A549 (cell line): ENCODE measurements at regions not wholly inside any gene's neighbourhood (a gene's known extent, or its start where the extent isn't known, plus 50 kb on each side); places are given as distances from the start of the nearest gene placed in this dataset.

ENCODE experiments used
- ATAC-seq, 2 experiments: fragments of 200-7000 bp in 1 of 2; fragments of >200 bp in 1 of 2; cut with Nextera tagmentation in 1 of 2; cut with Tn5 transposase in 1 of 2; 3 replicates each; pipeline versions ENCODE4 v1.8.0 to v1.9.1; 2018 to 2020; ENCODE audit warnings: mild to moderate bottlenecking in 1 of 2, moderate library complexity in 1 of 2
- CTCF ChIA-PET: fragments of 300-600 bp; sonication (Branson Sonifier 250); formaldehyde crosslinking; extraction: SDS; loops from one replicate; lab custom pipeline; 2021; ENCODE audit warnings: antibody characterized with exemption, inconsistent platforms; lab: Yijun Ruan, JAX
- POLR2A ChIA-PET: fragments of 350-600 bp; formaldehyde crosslinking; extraction: SDS; loops from one replicate; lab custom pipeline; 2021; ENCODE audit warnings: antibody characterized with exemption, inconsistent platforms; lab: Yijun Ruan, JAX
- DNase-seq, 2 experiments: peaks; one replicate each; pipeline versions ENCODE4 v3.0.0 to v3.0.0-alpha.2; 2011 to 2016; ENCODE audit warnings: low read depth in 1 of 2, low spot score in 1 of 2
- FAIRE-seq: peaks from 2 replicates; lab custom pipeline; 2011; peaks lifted over from hg19 to GRCh38; lab: Jason Lieb, UNC
- H3K27ac ChIP-seq, 2 experiments: fragments of >200 bp; sonication (Bioruptor Twin); formaldehyde crosslinking; 3 replicates each; pipeline ENCODE4 v1.5.1; 2016 to 2017
- H3K4me1 ChIP-seq: fragments of >200 bp; sonication (Bioruptor Twin); formaldehyde crosslinking; 3 replicates; pipeline ENCODE4 v1.6.1; 2016
- H3K4me2 ChIP-seq: fragments of >200 bp; sonication (Bioruptor Twin); formaldehyde crosslinking; 3 replicates; pipeline ENCODE4 v1.6.1; 2016
- H3K4me3 ChIP-seq: fragments of >200 bp; sonication (Bioruptor Twin); formaldehyde crosslinking; 3 replicates; pipeline ENCODE4 v1.5.1; 2016
- H3K9me3 ChIP-seq: fragments of >200 bp; sonication (Bioruptor Twin); formaldehyde crosslinking; 3 replicates; pipeline ENCODE4 v1.6.1; 2016
- ATOH8 ChIP-seq: fragments of 250-450 bp; sonication (Bioruptor Pico); IDR thresholded peaks from 2 replicates; pipeline ENCODE4 v1.5.0; 2020; ENCODE audit warnings: low read depth, mild to moderate bottlenecking, moderate library complexity
- CBX8 ChIP-seq: fragments of 200-600 bp; sonication (generic); IDR thresholded peaks from 2 replicates; pipeline ENCODE4 v1.6.1; 2016
- CHD2 ChIP-seq: fragments of 150-350 bp; IDR thresholded peaks from 2 replicates; pipeline ENCODE4 v1.6.1; 2014; ENCODE audit warnings: low read length; ENCODE audit not compliant: partially characterized antibody
- EHF ChIP-seq: fragments of 250-450 bp; sonication (Bioruptor Pico); IDR thresholded peaks from 2 replicates; pipeline ENCODE4 v1.5.0; 2020; ENCODE audit warnings: mild to moderate bottlenecking
- EP300 ChIP-seq, 2 experiments: fragments of >200 bp; sonication (Bioruptor Twin); formaldehyde crosslinking; IDR thresholded peaks; 2 replicates in 1 of 2; 3 replicates in 1 of 2; pipeline ENCODE4 v1.6.1; 2016 to 2017
- FOSB ChIP-seq: fragments of 250-450 bp; sonication (Bioruptor Pico); IDR thresholded peaks from 2 replicates; pipeline ENCODE4 v1.5.0; 2020; ENCODE audit warnings: mild to moderate bottlenecking, moderate library complexity
- HDAC2 ChIP-seq: fragments of 200-600 bp; sonication (generic); IDR thresholded peaks from 2 replicates; pipeline ENCODE4 v1.6.1; 2016
- HEYL ChIP-seq: fragments of 250-450 bp; sonication (Bioruptor Pico); IDR thresholded peaks from 2 replicates; pipeline ENCODE4 v1.8.0; 2021; ENCODE audit warnings: mild to moderate bottlenecking, moderate library complexity
- HOXA7 ChIP-seq: fragments of 250-450 bp; sonication (Bioruptor Pico); IDR thresholded peaks from 2 replicates; pipeline ENCODE4 v1.5.0; 2020; ENCODE audit warnings: mild to moderate bottlenecking, moderate library complexity
- HOXB5 ChIP-seq: fragments of 250-450 bp; sonication (Bioruptor Pico); IDR thresholded peaks from 2 replicates; pipeline ENCODE4 v1.5.0; 2020; ENCODE audit warnings: mild to moderate bottlenecking, moderate library complexity
- MAFK ChIP-seq: fragments of 450-650 bp; IDR thresholded peaks from 2 replicates; pipeline ENCODE4 v1.6.1; 2014; ENCODE audit not compliant: partially characterized antibody
- MAX ChIP-seq: IDR thresholded peaks from 2 replicates; pipeline ENCODE4 v1.6.1; 2012
- MYC ChIP-seq: IDR thresholded peaks from 2 replicates; pipeline ENCODE4 v1.6.1; 2012; ENCODE audit warnings: mild to moderate bottlenecking, inconsistent platforms, low read length, improper control_type of control experiment, borderline replicate concordance
- NR3C1 ChIP-seq: fragments of >200 bp; sonication (Bioruptor Twin); formaldehyde crosslinking; IDR thresholded peaks from 3 replicates; pipeline ENCODE4 v1.6.1; 2017
- POLR2AphosphoS2 ChIP-seq: conservative IDR thresholded peaks from 2 replicates; pipeline ENCODE4 v1.6.1; 2012; ENCODE audit warnings: low read length, improper control_type of control experiment, inconsistent platforms
- RFX5 ChIP-seq: fragments of 450-650 bp; IDR thresholded peaks from 2 replicates; pipeline ENCODE4 v1.7.1; 2014; ENCODE audit warnings: antibody characterized with exemption, mild to moderate bottlenecking, moderate library complexity
- RNF2 ChIP-seq: fragments of 200-600 bp; sonication (generic); IDR thresholded peaks from 2 replicates; pipeline ENCODE4 v1.6.1; 2016; ENCODE audit warnings: low read depth, mild to moderate bottlenecking, antibody characterized with exemption, moderate library complexity, borderline replicate concordance
- SREBF2 ChIP-seq: fragments of 450-650 bp; IDR thresholded peaks from 2 replicates; pipeline ENCODE4 v1.6.1; 2014; ENCODE audit warnings: mild to moderate bottlenecking, moderate library complexity
- TFCP2L1 ChIP-seq: fragments of 250-450 bp; sonication (Bioruptor Pico); IDR thresholded peaks from 2 replicates; pipeline ENCODE4 v1.5.0; 2021; ENCODE audit warnings: mild to moderate bottlenecking
- USF2 ChIP-seq: fragments of 450-650 bp; IDR thresholded peaks from 2 replicates; pipeline ENCODE4 v1.6.1; 2014; ENCODE audit warnings: antibody characterized with exemption
- ZC3H11A ChIP-seq: fragments of 450-650 bp; IDR thresholded peaks from 2 replicates; pipeline ENCODE4 v1.6.1; 2014; ENCODE audit warnings: antibody characterized with exemption, mild to moderate bottlenecking
- ZFP36 ChIP-seq: fragments of 450-650 bp; IDR thresholded peaks from 2 replicates; pipeline ENCODE4 v1.6.1; 2014; ENCODE audit warnings: borderline replicate concordance; ENCODE audit not compliant: partially characterized antibody
- WGBS: methylation state at CpG from one replicate; pipeline ENCODE4 v1.1.6; 2017; ENCODE audit errors: missing lambda C conversion rate; 5-methylcytosine and 5-hydroxymethylcytosine counted together

GRCh38 chr12:125353871-125354270 lies 288.6 kb downstream of the AACS start:
- Histone ChIP-seq H3K4me3 (no peak overlapping the region), H3K9me3 (no peaks in the 10 kb centered on the region), H3K27ac (no peak overlapping the region), H3K4me1 (no peaks in the 10 kb centered on the region), H3K4me2 (no peak overlapping the region)
- ATAC-seq: no peak
- CTCF ChIA-PET: interaction anchor here (2.5 kb wide), 1 partner anchor 23 kb away, joined by 9 read pairs; no protein-coding TSS in a partner anchor
- POLR2A ChIA-PET: no interaction called here
- FAIRE-seq: no peak
- 55% methylated on average over 2 of the region's 2 CpGs for WGBS
- TF ChIP-seq FOSB (CRISPR knock-in tag) (no peak), NR3C1 (no peak), USF2 (no peak), MYC (no peak), EP300 (IDR thresholded peaks at IDR 0.05) (no peak), HOXA7 (CRISPR knock-in tag) (no peak), HEYL (CRISPR knock-in tag) (no peak), SREBF2 (no peak), CHD2 (no peak), HOXB5 (no peak)
- no peak for DNase-seq

- CTCF ChIA-PET: interaction anchor here (1.1 to 2.5 kb wide), 2 partner anchors 17 to 25 kb away, joined by 3 to 9 read pairs; no protein-coding TSS in a partner anchor
- POLR2A ChIA-PET: no interaction called here
These were observed 290.4 kb downstream of the AACS start for GRCh38 chr12:125355614-125356013.

GRCh38 chr12:125356111-125356510 lies 290.9 kb downstream of the AACS start:
- CTCF ChIA-PET: interaction anchor here (1.1 to 2.5 kb wide), 2 partner anchors 17 to 25 kb away, joined by 3 to 9 read pairs; no protein-coding TSS in a partner anchor
- FAIRE-seq: no peak
- no peak for TF ChIP-seq EP300 (IDR thresholded peaks at IDR 0.05)
- TF ChIP-seq ZFP36: peak; percentile 9
- TF ChIP-seq MAFK: peak; percentile 20
- Histone ChIP-seq H3K9me3 (no peaks in the 10 kb centered on the region), H3K4me1 (no peaks in the 10 kb centered on the region), H3K4me2 (no peak overlapping the region), H3K27ac (no peak overlapping the region), H3K4me3 (no peak overlapping the region)
- 12% methylated on average over 4 of the region's 4 CpGs for WGBS
- ATAC-seq: no peak
- POLR2A ChIA-PET: no interaction called here
- DNase-seq: no peak

More at GRCh38 chr12:125355614-125356013, 290.4 kb downstream of the AACS start:
- H3K4me3 ChIP-seq: no peak overlapping the region
- H3K27ac ChIP-seq: no peak overlapping the region
- ATAC-seq (no peak), FAIRE-seq (no peak), DNase-seq (no peak)
- H3K9me3 ChIP-seq: no peaks in the 10 kb centered on the region
- H3K4me2 ChIP-seq: no peak overlapping the region
- 2% methylated on average over 7 of the region's 7 CpGs for WGBS
- H3K4me1 ChIP-seq: no peaks in the 10 kb centered on the region
- no peak for TF ChIP-seq EHF (CRISPR knock-in tag)
- TF ChIP-seq CBX8: no peak
- TF ChIP-seq HOXB5: no peak

GRCh38 chr12:125357561-125357960 lies 292.3 kb downstream of the AACS start:
- POLR2A ChIA-PET: no interaction called here
- CTCF ChIA-PET: interaction anchor here (1.2 kb wide), 1 partner anchor 27 kb away, joined by 3 read pairs; no protein-coding TSS in a partner anchor
- no peak for ATAC-seq
- TF ChIP-seq HDAC2 (no peak), RNF2 (no peak), MYC (no peak), FOSB (CRISPR knock-in tag) (no peak), TFCP2L1 (no peak), RFX5 (no peak), ATOH8 (CRISPR knock-in tag) (no peak), SREBF2 (no peak), ZC3H11A (no peak), HEYL (CRISPR knock-in tag) (no peak), POLR2AphosphoS2 (no peak), MAX (no peak)
- no peak overlapping the region for H3K27ac ChIP-seq
- H3K9me3 ChIP-seq: no peaks in the 10 kb centered on the region
- no peak for FAIRE-seq
- WGBS: 8% methylated on average over 3 of the region's 3 CpGs
- no peaks in the 10 kb centered on the region for H3K4me1 ChIP-seq
- no peak for DNase-seq
- no peak overlapping the region for H3K4me3 ChIP-seq
- H3K4me2 ChIP-seq: no peak overlapping the region
